Left renal pelvis (tissue), 4 donors: ENCODE measurements at regions not wholly inside any gene's neighbourhood (a gene's known extent, or its start where the extent isn't known, plus 50 kb on each side); places are given as distances from the start of the nearest gene placed in this dataset.
"Not testable (repeated sequence)": the region's sequence is repeated elsewhere in the genome, so short reads cannot be mapped to it uniquely, and the experiment has no call there.

Experiments used
- DNase-seq, 4 donors: peaks; one replicate each; pipeline ENCODE4 v3.0.0-alpha.2; 2013; ENCODE audit warnings: low read depth in 4 of 4, low spot score in 3 of 4

- no peak for DNase-seq
Measured at GRCh38 chr3:188021502-188022040, 132.4 kb upstream of the LPP start.

DNA sequence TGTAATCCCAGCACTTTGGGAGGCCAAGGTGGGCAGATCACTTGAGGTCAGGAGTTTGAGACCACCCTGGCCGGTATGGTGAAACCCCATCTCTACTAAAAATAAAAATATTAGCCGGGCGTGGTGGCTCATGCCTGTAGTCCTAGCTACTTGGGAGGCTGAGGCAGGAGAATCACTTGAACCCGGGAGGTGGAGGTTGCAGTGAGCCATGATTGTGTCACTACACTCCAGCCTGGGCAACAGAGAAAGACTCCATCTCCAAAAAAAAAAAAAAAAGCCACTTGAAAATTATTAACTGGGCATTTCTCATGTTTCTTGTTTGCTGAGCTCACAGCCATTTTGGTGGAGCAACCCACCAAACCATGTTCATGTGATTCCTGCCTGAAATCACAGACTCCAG is 131.1 kb upstream of the LPP start:
- not testable (repeated sequence) for DNase-seq

DNA sequence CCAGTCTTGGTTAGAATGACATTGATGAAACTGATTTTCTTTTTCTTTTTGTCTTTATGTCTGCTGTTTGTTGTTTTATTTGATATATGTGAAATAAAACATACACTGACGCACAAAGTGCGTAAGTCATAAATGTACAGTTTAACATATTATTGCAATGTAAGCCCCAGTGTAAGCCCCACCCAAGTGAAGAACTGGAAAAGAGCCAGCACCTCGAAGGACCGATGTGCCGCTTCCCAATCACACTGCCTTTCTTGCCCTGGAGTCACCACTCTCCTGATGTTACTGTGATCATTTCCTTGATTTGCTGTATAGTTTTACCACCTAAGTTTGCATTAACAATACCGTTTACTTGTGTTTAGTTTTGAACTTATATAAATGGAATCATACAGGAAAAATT is 128.4 kb upstream of the LPP start:
- no peak for DNase-seq

- peak; percentile 68 to 89 (median 84) for DNase-seq
Measured at GRCh38 chr3:188026191-188026968, 127.6 kb upstream of the LPP start.

DNA sequence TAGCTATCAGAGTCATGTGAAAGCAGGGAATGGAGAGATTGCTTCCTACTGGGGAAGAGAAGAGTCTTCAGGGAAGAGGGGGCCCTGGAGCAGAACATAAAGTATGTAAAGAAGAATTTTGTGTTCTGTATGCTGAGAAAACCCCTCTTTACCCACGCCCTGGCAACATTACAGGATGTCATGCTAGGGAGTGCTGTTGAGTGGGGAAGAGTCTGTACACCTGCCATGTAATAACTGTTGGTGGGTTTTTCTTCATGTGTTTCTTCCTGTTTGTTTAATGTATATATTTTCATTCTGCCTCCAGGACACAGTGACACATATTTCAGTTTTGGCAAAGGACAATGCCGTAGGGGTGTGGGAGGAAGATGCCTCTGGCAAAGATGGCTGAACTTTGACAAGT is 122.8 kb upstream of the LPP start:
- DNase-seq, result no peak

DNA sequence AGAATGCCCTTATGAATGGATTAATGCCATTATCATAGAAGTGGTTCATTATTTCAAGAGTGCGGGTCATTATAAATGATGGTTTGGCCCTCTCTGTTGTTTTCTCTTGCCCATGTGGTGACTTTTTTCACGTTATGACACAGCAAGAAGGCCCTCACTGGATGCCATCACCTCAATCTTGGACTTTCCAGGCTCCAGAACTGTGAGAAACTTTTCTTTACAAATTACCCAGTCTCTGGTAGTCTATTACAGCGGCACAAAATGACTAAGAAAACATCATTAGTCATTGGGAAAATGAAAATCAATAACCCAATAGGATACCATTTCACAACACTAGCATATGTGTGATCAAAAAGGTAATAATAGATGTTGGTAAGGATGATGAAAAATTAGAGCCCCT is 119.0 kb upstream of the LPP start:
- DNase-seq, result no peak

GRCh38 chr3:188036375-188037194 is 117.4 kb upstream of the LPP start:
- DNase-seq, result no peak

DNA sequence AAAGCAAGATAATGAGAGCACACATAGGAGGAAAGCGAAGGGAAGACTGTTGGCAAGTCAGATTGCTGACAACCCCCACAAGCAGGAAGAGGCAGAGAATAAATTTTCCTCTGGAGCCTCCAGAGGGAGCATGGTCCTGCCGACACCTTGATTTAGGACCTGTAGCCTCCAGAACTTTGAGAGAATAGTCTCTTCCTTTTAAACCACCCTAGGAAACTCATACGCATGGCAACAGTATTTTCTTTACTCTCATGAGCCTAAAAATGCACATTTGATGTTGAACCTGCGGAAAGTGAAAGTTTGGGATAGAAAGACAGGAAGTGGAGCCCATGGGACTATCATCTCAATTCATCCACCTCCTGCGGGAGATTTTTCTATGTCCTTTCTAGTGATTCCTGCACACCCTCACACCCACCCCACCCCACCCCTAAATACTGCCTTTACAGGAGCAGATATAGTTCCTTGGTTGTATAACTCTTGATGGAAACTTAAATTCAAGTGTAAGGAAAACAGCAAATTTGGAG is 116.7 kb upstream of the LPP start:
- DNase-seq, result no peak

- DNase-seq, result no peak
Measured at GRCh38 chr3:188037965-188038581, 115.9 kb upstream of the LPP start.

DNA sequence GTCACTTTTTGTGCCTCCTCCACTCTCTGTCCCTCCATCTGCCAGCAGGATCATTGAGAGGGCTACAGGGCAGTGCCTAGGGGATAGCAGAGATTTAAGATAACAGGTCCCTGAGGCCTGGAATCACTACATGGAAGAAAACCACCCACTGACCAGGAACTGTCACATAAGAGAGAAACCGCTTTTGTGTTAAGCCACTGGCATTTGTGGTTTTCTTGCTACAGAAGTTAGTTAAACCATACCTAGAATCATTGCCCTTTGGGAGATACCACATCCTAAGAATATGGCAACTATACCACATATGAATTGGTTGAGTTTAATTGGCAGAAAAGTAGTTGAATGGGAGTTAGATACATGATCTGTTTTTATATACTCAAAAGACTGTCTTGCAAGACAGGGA is 112.8 kb upstream of the LPP start:
- DNase-seq, result no peak

DNA sequence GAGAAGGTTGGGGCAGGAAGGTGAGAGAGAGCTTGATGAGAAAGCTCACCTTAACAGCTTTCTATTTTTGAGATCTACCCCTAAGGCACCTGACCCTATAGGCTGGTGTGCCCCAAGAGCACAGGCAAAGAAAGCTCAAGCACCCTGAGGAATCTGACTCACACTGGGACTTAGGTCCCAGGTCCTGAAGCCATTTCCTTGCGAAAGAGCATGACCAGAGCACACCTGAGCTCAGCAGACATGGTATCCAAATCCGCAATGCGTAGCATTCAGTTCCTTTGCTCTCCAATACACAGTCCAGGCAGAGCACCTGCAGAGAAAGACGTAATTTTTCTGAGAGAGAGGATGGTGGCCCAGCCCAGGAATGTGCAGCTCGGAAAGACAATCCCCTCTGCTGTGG is 112.1 kb upstream of the LPP start:
- no peak for DNase-seq

GRCh38 chr3:188042466-188042865 is 111.5 kb upstream of the LPP start:
- DNase-seq, result no peak

GRCh38 chr3:188043891-188044290 is 110.1 kb upstream of the LPP start:
- DNase-seq, result no peak

GRCh38 chr3:188046561-188047211 is 107.3 kb upstream of the LPP start:
- DNase-seq, result no peak

DNA sequence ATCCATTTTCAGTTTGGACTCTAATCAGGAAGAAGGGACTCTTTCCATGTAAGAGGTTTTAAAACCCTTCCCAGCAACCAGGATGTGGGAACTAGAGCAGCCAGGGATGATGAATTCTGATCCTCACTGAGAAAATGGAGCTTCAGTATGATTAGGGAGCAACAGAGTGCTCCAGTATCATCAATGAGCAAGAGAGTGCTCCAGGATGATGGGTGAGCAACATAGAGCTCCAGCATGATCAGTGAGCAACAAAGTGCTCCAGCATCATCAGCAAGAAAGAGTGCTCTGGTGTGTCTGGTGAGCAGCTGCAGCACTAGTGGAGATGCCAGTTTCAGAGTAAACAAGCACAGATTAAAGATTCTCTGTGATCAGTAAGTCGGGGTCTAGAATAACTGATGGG is 106.4 kb upstream of the LPP start:
- DNase-seq, result no peak

DNA sequence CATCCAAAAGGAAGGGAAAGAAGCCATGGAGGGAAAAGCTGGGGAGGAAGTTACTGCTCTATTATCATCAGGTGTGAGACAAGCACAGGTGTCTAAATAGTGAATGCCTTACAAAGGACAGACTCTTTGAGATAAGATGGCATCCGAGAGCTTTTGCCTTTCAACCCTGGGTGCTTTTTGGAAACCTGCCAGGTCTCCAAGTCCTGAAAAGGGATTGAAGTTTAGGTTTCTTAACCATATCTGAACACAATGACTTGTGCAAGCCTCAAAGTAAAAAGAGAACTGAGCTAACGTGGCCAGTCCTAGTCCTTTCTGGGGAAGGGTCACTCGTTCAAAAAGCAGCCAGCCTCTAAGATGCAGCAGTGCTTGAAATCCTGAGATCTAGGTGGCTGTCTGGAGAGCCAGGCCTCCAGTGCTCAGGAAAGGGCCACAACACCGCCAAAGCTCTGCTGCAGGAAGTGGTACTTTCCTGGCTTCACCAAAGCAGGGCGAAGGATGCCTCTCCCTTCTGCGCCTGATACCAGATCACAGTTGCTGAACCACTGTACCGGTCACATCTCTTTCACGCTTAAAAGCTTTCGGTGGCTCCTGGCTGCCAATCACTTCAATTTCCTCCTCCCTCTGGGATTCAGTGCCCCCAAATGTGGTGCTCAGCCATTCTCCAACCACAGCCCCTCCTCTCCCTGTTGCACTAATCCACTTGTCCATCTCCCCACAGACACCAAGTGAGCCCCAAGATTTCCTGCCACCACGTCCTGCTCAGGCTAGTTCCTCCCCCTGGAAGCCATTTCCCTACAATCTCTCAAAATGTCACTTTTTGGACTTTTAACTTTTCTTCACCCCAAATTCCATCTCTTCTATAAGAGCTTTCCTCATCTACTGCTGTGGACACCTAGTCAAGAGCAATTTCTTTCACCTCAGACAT is 104.1 kb upstream of the LPP start:
- no peak for DNase-seq

DNA sequence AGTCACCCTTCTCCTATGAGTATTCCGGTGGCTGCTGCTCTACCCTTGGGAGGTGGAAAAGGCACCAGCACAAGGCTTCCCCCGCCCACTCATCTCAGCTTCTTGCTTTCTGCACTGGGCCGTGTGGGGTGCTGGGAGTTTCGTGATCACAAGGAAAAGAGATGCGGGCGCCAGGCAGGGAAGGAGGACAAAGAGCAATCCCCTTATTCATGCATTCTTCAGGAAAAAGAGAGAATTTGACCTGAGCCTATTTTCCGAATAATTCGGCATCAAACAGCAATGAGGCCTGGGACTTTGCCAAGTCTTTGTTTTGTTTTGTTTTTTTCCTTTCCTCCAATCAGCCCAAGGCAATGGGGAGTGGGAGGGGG is 102.2 kb upstream of the LPP start:
- DNase-seq, result peak in 2 of 4 donors; percentile 41 to 42

- peak; percentile 69 to 78 (median 75) for DNase-seq
Measured at GRCh38 chr3:188052169-188053035, 101.6 kb upstream of the LPP start.

- DNase-seq, result no peak
Measured at GRCh38 chr3:188053036-188053340, 101.0 kb upstream of the LPP start.
